NB4 (cell line): ENCODE measurements at regions not wholly inside any gene's neighbourhood (a gene's known extent, or its start where the extent isn't known, plus 50 kb on each side); places are given as distances from the start of the nearest gene placed in this dataset.

Source experiments
- POLR2A ChIP-seq: IDR thresholded peaks from 2 replicates; pipeline ENCODE4 v1.6.1; 2011; ENCODE audit warnings: mild to moderate bottlenecking; ENCODE audit not compliant: insufficient read length; ENCODE audit errors: extremely low read depth
- TF ChIP-seq, protein P1 (sequence below): IDR thresholded peaks from one replicate; pipeline ENCODE4 v1.5.1; 2012; ENCODE audit warnings: low read depth, low read length
- TF ChIP-seq, protein P2 (sequence below): IDR thresholded peaks from 2 replicates; pipeline ENCODE4 v1.6.1; 2011; ENCODE audit warnings: low read depth, low read length

DNA sequence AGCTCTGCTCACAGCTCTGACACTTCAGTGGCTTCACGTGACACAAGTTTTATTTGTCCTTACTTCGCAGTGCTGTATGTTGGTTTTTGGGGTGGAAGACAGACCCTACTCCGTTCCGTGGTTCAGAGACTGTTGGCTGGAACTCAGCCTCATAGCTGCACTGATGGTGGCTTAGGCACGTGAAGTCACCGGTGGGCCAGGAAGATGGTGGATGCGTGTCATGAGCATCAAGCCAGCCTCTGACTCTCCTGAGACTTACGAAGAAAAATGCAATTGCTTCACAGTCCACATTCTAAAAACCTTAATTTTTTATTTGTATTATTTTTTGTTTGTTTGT, 161.4 kb upstream of the SOX1 start:
- TF ChIP-seq, protein P1, sequence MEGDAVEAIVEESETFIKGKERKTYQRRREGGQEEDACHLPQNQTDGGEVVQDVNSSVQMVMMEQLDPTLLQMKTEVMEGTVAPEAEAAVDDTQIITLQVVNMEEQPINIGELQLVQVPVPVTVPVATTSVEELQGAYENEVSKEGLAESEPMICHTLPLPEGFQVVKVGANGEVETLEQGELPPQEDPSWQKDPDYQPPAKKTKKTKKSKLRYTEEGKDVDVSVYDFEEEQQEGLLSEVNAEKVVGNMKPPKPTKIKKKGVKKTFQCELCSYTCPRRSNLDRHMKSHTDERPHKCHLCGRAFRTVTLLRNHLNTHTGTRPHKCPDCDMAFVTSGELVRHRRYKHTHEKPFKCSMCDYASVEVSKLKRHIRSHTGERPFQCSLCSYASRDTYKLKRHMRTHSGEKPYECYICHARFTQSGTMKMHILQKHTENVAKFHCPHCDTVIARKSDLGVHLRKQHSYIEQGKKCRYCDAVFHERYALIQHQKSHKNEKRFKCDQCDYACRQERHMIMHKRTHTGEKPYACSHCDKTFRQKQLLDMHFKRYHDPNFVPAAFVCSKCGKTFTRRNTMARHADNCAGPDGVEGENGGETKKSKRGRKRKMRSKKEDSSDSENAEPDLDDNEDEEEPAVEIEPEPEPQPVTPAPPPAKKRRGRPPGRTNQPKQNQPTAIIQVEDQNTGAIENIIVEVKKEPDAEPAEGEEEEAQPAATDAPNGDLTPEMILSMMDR = no peak
- TF ChIP-seq POLR2A = no peak
- TF ChIP-seq, protein P2, sequence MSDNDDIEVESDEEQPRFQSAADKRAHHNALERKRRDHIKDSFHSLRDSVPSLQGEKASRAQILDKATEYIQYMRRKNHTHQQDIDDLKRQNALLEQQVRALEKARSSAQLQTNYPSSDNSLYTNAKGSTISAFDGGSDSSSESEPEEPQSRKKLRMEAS = no peak
